ENCODE measurements at regions not wholly inside any gene's neighbourhood (a gene's known extent, or its start where the extent isn't known, plus 50 kb on each side); places are given as distances from the start of the nearest gene placed in this dataset.

- DNase-seq = no peak
- intact Hi-C loops (cut with DNase I; ENCODE audit: low total_unique reads) = no loop called here
- no peak overlapping the region for H3K27ac ChIP-seq
- H3K36me3 ChIP-seq = no peaks in the 10 kb centered on the region
- TF ChIP-seq CTCF (IDR thresholded peaks at IDR 0.05) = no peak
- no peak for TF ChIP-seq POLR2AphosphoS5 (IDR thresholded peaks at IDR 0.05)
- TF ChIP-seq POLR2A (IDR thresholded peaks at IDR 0.05) = no peak
- TF ChIP-seq EP300 (IDR thresholded peaks at IDR 0.05) = no peak
- whole genome bisulfite sequencing, 5 donors = 62 to 77% (median 65%) methylated on average over 2 of the region's 2 CpGs
- no peak overlapping the region for H3K4me3 ChIP-seq
- H3K27me3 ChIP-seq = no peaks in the 10 kb centered on the region
- H3K9me3 ChIP-seq = no peaks in the 10 kb centered on the region
- peaks cover 0 to 13% (median 0%) of the 10 kb centered on the region in 4 donors for H3K4me1 ChIP-seq
Observed at GRCh38 chr5:68130253-68130652, 85.3 kb upstream of the PIK3R1 start.

- intact Hi-C loops (cut with DNase I; ENCODE audit: low total_unique reads) = no loop called here
- Histone ChIP-seq H3K36me3 (no peaks in the 10 kb centered on the region), H3K9me3 (no peaks in the 10 kb centered on the region), H3K27ac (no peak overlapping the region), H3K27me3 (no peaks in the 10 kb centered on the region), H3K4me3 (no peak overlapping the region), H3K4me1 (peaks cover 0 to 5% (median 0%) of the 10 kb centered on the region in 4 donors)
- no peak for DNase-seq
- 83 to 96% (median 90%) methylated on average over 4 of the region's 4 CpGs for WGBS, 5 donors
- TF ChIP-seq EP300 (IDR thresholded peaks at IDR 0.05) = no peak
Observed at GRCh38 chr5:68129364-68129763, 86.2 kb upstream of the PIK3R1 start.

GRCh38 chr5:68126886-68127285 is 88.7 kb upstream of the PIK3R1 start:
- H3K9me3 ChIP-seq = no peaks in the 10 kb centered on the region
- TF ChIP-seq EP300 (IDR thresholded peaks at IDR 0.05) (no peak), CTCF (IDR thresholded peaks at IDR 0.05) (no peak), POLR2A (IDR thresholded peaks at IDR 0.05) (no peak), POLR2AphosphoS5 (IDR thresholded peaks at IDR 0.05) (no peak)
- intact Hi-C loops (cut with DNase I; ENCODE audit: low total_unique reads) = no loop called here
- WGBS, 5 donors = 82 to 87% (median 83%) methylated on average over 2 of the region's 2 CpGs
- H3K27me3 ChIP-seq = no peaks in the 10 kb centered on the region
- no peaks in the 10 kb centered on the region for H3K36me3 ChIP-seq
- no peak overlapping the region for H3K4me3 ChIP-seq
- no peak for DNase-seq
- H3K27ac ChIP-seq = no peak overlapping the region
- peaks cover 0 to 10% (median 5%) of the 10 kb centered on the region in 4 donors for H3K4me1 ChIP-seq

GRCh38 chr5:68122439-68123328 is 92.9 kb upstream of the PIK3R1 start:
- intact Hi-C loops (cut with DNase I; ENCODE audit: low total_unique reads) = no loop called here
- TF ChIP-seq POLR2A (IDR thresholded peaks at IDR 0.05) (no peak), CTCF (IDR thresholded peaks at IDR 0.05) (no peak), POLR2AphosphoS5 (IDR thresholded peaks at IDR 0.05) (no peak), EP300 (IDR thresholded peaks at IDR 0.05) (no peak)
- WGBS, 5 donors = 40 to 71% (median 58%) methylated on average over 5 to 7 of the region's 7 CpGs
- Histone ChIP-seq H3K36me3 (no peaks in the 10 kb centered on the region), H3K4me1 (peaks cover 0 to 12% (median 5%) of the 10 kb centered on the region in 4 donors), H3K9me3 (no peaks in the 10 kb centered on the region), H3K27me3 (no peaks in the 10 kb centered on the region), H3K4me3 (no peak overlapping the region), H3K27ac (no peak overlapping the region)
- peak in 1 of 2 donors; percentile 76 for DNase-seq

GRCh38 chr5:68116868-68117411 is 98.6 kb upstream of the PIK3R1 start:
- Histone ChIP-seq H3K4me1 (peaks cover 0 to 3% (median 0%) of the 10 kb centered on the region in 4 donors), H3K27ac (no peak overlapping the region), H3K36me3 (no peaks in the 10 kb centered on the region), H3K9me3 (no peaks in the 10 kb centered on the region), H3K4me3 (no peak overlapping the region), H3K27me3 (no peaks in the 10 kb centered on the region)
- intact Hi-C loops (cut with DNase I; ENCODE audit: low total_unique reads) = no loop called here
- TF ChIP-seq EP300 (IDR thresholded peaks at IDR 0.05) = no peak
- TF ChIP-seq CTCF (IDR thresholded peaks at IDR 0.05) = no peak
- no peak for TF ChIP-seq POLR2AphosphoS5 (IDR thresholded peaks at IDR 0.05)
- TF ChIP-seq POLR2A (IDR thresholded peaks at IDR 0.05) = no peak
- DNase-seq = no peak
- 18 to 48% (median 31%) methylated on average over 2 of the region's 2 CpGs for WGBS, 5 donors

All from stomach (tissue), 8 donors.